SK-N-MC (cell line): ENCODE measurements at regions not wholly inside any gene's neighbourhood (a gene's known extent, or its start where the extent isn't known, plus 50 kb on each side); places are given as distances from the start of the nearest gene placed in this dataset.

Source experiments
- EZH2 ChIP-seq: fragments of 200-600 bp; sonication (generic); IDR thresholded peaks from one replicate; pipeline ENCODE4 v1.6.1; 2017; ENCODE audit warnings: antibody characterized with exemption
- FOXP2 ChIP-seq: optimal IDR thresholded peaks from 2 replicates; pipeline ENCODE3; 2011; ENCODE audit warnings: mild to moderate bottlenecking, moderate library complexity; ENCODE audit not compliant: insufficient read depth; ENCODE audit errors: extremely low read length, control extremely low read depth
- POLR2AphosphoS5 ChIP-seq: IDR thresholded peaks from 2 replicates; pipeline ENCODE4 v1.6.1; 2012; ENCODE audit warnings: mild to moderate bottlenecking, low read depth, low read length, borderline replicate concordance

- TF ChIP-seq EZH2 = no peak
- TF ChIP-seq FOXP2 = no peak
- TF ChIP-seq POLR2AphosphoS5 = no peak
These were observed 171.3 kb downstream of the NDUFA10 start for GRCh38 chr2:239853706-239854327.
